ENCODE measurements at regions not wholly inside any gene's neighbourhood (a gene's known extent, or its start where the extent isn't known, plus 50 kb on each side); places are given as distances from the start of the nearest gene placed in this dataset.

- ATAC-seq (ENCODE audit: low read depth) (no peak), DNase-seq (no peak)
- Mint-ChIP-seq H3K4me1 (no peaks in the 10 kb centered on the region), H3K4me3 (no peak overlapping the region), H3K27ac (no peak overlapping the region), H3K27me3 (peaks cover 2% of the 10 kb centered on the region), H3K36me3 (no peaks in the 10 kb centered on the region), H3K9me3 (peaks cover 6% of the 10 kb centered on the region)
- POLR2A ChIA-PET, result no interaction called here
Observed at GRCh38 chr18:22640281-22640842, 222.6 kb upstream of the CTAGE1 start.

GRCh38 chr18:22641958-22642357 is 224.2 kb upstream of the CTAGE1 start:
- POLR2A ChIA-PET, result no interaction called here
- H3K27ac Mint-ChIP-seq, result no peak overlapping the region
- H3K4me3 Mint-ChIP-seq, result no peak overlapping the region
- H3K36me3 Mint-ChIP-seq, result no peaks in the 10 kb centered on the region
- DNase-seq (no peak), ATAC-seq (ENCODE audit: low read depth) (no peak)
- peaks cover 2% of the 10 kb centered on the region for H3K27me3 Mint-ChIP-seq
- H3K4me1 Mint-ChIP-seq, result no peaks in the 10 kb centered on the region
- H3K9me3 Mint-ChIP-seq, result peaks cover 4% of the 10 kb centered on the region

GRCh38 chr18:22643731-22644130 is 226.0 kb upstream of the CTAGE1 start:
- H3K27ac Mint-ChIP-seq, result no peak overlapping the region
- H3K36me3 Mint-ChIP-seq, result no peaks in the 10 kb centered on the region
- H3K4me3 Mint-ChIP-seq, result no peak overlapping the region
- DNase-seq (no peak), ATAC-seq (ENCODE audit: low read depth) (no peak)
- POLR2A ChIA-PET, result no interaction called here
- H3K4me1 Mint-ChIP-seq, result no peaks in the 10 kb centered on the region
- H3K9me3 Mint-ChIP-seq, result no peaks in the 10 kb centered on the region
- H3K27me3 Mint-ChIP-seq, result peaks cover 2% of the 10 kb centered on the region

GRCh38 chr18:22650247-22650646 is 232.5 kb upstream of the CTAGE1 start:
- ATAC-seq (ENCODE audit: low read depth) (no peak), DNase-seq (no peak)
- POLR2A ChIA-PET, result no interaction called here
- no peak overlapping the region for H3K27ac Mint-ChIP-seq
- no peak overlapping the region for H3K4me3 Mint-ChIP-seq
- H3K27me3 Mint-ChIP-seq, result no peaks in the 10 kb centered on the region
- H3K4me1 Mint-ChIP-seq, result no peaks in the 10 kb centered on the region
- no peaks in the 10 kb centered on the region for H3K9me3 Mint-ChIP-seq
- no peaks in the 10 kb centered on the region for H3K36me3 Mint-ChIP-seq

GRCh38 chr18:22657619-22658018 is 239.9 kb upstream of the CTAGE1 start:
- H3K4me1 Mint-ChIP-seq, result no peaks in the 10 kb centered on the region
- H3K4me3 Mint-ChIP-seq, result no peak overlapping the region
- ATAC-seq (ENCODE audit: low read depth), result no peak
- H3K27ac Mint-ChIP-seq, result no peak overlapping the region
- peaks cover 10% of the 10 kb centered on the region for H3K9me3 Mint-ChIP-seq
- POLR2A ChIA-PET, result no interaction called here
- no peaks in the 10 kb centered on the region for H3K27me3 Mint-ChIP-seq
- no peak for DNase-seq
- H3K36me3 Mint-ChIP-seq, result no peaks in the 10 kb centered on the region

GRCh38 chr18:22658318-22658717 is 240.6 kb upstream of the CTAGE1 start:
- no peak for ATAC-seq (ENCODE audit: low read depth)
- DNase-seq, result no peak
- POLR2A ChIA-PET, result no interaction called here
- Mint-ChIP-seq H3K4me3 (no peak overlapping the region), H3K27ac (no peak overlapping the region), H3K36me3 (no peaks in the 10 kb centered on the region), H3K27me3 (no peaks in the 10 kb centered on the region), H3K4me1 (no peaks in the 10 kb centered on the region), H3K9me3 (peaks cover 13% of the 10 kb centered on the region)

- Mint-ChIP-seq H3K9me3 (peaks cover 13% of the 10 kb centered on the region), H3K4me3 (no peak overlapping the region), H3K36me3 (no peaks in the 10 kb centered on the region), H3K27ac (no peak overlapping the region), H3K27me3 (no peaks in the 10 kb centered on the region), H3K4me1 (no peaks in the 10 kb centered on the region)
- POLR2A ChIA-PET, result no interaction called here
- no peak for ATAC-seq (ENCODE audit: low read depth)
- DNase-seq, result no peak
Observed at GRCh38 chr18:22663378-22663777, 245.7 kb upstream of the CTAGE1 start.

GRCh38 chr18:22666411-22666940 is 248.8 kb upstream of the CTAGE1 start:
- Mint-ChIP-seq H3K4me3 (no peak overlapping the region), H3K4me1 (no peaks in the 10 kb centered on the region), H3K27ac (no peak overlapping the region), H3K27me3 (no peaks in the 10 kb centered on the region), H3K9me3 (peaks cover 11% of the 10 kb centered on the region), H3K36me3 (no peaks in the 10 kb centered on the region)
- no peak for DNase-seq
- ATAC-seq (ENCODE audit: low read depth), result no peak
- POLR2A ChIA-PET, result no interaction called here

- H3K4me1 Mint-ChIP-seq, result no peaks in the 10 kb centered on the region
- no peaks in the 10 kb centered on the region for H3K27me3 Mint-ChIP-seq
- H3K36me3 Mint-ChIP-seq, result no peaks in the 10 kb centered on the region
- H3K9me3 Mint-ChIP-seq, result peaks cover 11% of the 10 kb centered on the region
- ATAC-seq (ENCODE audit: low read depth) (no peak), DNase-seq (no peak)
- H3K4me3 Mint-ChIP-seq, result no peak overlapping the region
- H3K27ac Mint-ChIP-seq, result no peak overlapping the region
- POLR2A ChIA-PET, result no interaction called here
Observed at GRCh38 chr18:22667156-22667555, 249.4 kb upstream of the CTAGE1 start.

- no peak overlapping the region for H3K4me3 Mint-ChIP-seq
- no peaks in the 10 kb centered on the region for H3K27me3 Mint-ChIP-seq
- no peak overlapping the region for H3K27ac Mint-ChIP-seq
- no peaks in the 10 kb centered on the region for H3K36me3 Mint-ChIP-seq
- POLR2A ChIA-PET, result no interaction called here
- DNase-seq (no peak), ATAC-seq (ENCODE audit: low read depth) (no peak)
- H3K9me3 Mint-ChIP-seq, result peaks cover 10% of the 10 kb centered on the region
- H3K4me1 Mint-ChIP-seq, result no peaks in the 10 kb centered on the region
Observed at GRCh38 chr18:22667616-22668422, 250.1 kb upstream of the CTAGE1 start.

- Mint-ChIP-seq H3K4me3 (no peak overlapping the region), H3K27ac (no peak overlapping the region), H3K36me3 (no peaks in the 10 kb centered on the region), H3K27me3 (no peaks in the 10 kb centered on the region), H3K4me1 (no peaks in the 10 kb centered on the region), H3K9me3 (peaks cover 8% of the 10 kb centered on the region)
- POLR2A ChIA-PET, result no interaction called here
- DNase-seq (no peak), ATAC-seq (ENCODE audit: low read depth) (no peak)
Observed at GRCh38 chr18:22668496-22668895, 250.8 kb upstream of the CTAGE1 start.

- no peaks in the 10 kb centered on the region for H3K4me1 Mint-ChIP-seq
- H3K27ac Mint-ChIP-seq, result no peak overlapping the region
- H3K4me3 Mint-ChIP-seq, result no peak overlapping the region
- POLR2A ChIA-PET, result no interaction called here
- ATAC-seq (ENCODE audit: low read depth) (no peak), DNase-seq (no peak)
- H3K36me3 Mint-ChIP-seq, result no peaks in the 10 kb centered on the region
- peaks cover 4% of the 10 kb centered on the region for H3K27me3 Mint-ChIP-seq
- H3K9me3 Mint-ChIP-seq, result no peaks in the 10 kb centered on the region
Observed at GRCh38 chr18:22670914-22671313, 253.2 kb upstream of the CTAGE1 start.

GRCh38 chr18:22673182-22673862 is 255.6 kb upstream of the CTAGE1 start:
- H3K27ac Mint-ChIP-seq, result no peak overlapping the region
- DNase-seq (no peak), ATAC-seq (ENCODE audit: low read depth) (no peak)
- H3K27me3 Mint-ChIP-seq, result peaks cover 4% of the 10 kb centered on the region
- no peaks in the 10 kb centered on the region for H3K9me3 Mint-ChIP-seq
- no peak overlapping the region for H3K4me3 Mint-ChIP-seq
- no peaks in the 10 kb centered on the region for H3K4me1 Mint-ChIP-seq
- POLR2A ChIA-PET, result no interaction called here
- no peaks in the 10 kb centered on the region for H3K36me3 Mint-ChIP-seq

- POLR2A ChIA-PET, result no interaction called here
- H3K27ac Mint-ChIP-seq, result no peak overlapping the region
- ATAC-seq (ENCODE audit: low read depth), result no peak
Observed at GRCh38 chr18:22674272-22674671, 256.6 kb upstream of the CTAGE1 start.

More at GRCh38 chr18:22674272-22674671, 256.6 kb upstream of the CTAGE1 start:
- no peaks in the 10 kb centered on the region for H3K9me3 Mint-ChIP-seq
- H3K4me1 Mint-ChIP-seq, result no peaks in the 10 kb centered on the region
- H3K36me3 Mint-ChIP-seq, result no peaks in the 10 kb centered on the region
- no peak overlapping the region for H3K4me3 Mint-ChIP-seq
- H3K27me3 Mint-ChIP-seq, result peaks cover 4% of the 10 kb centered on the region
- DNase-seq, result no peak
